Gastrocnemius medialis (tissue), 4 donors: ENCODE measurements at regions not wholly inside any gene's neighbourhood (a gene's known extent, or its start where the extent isn't known, plus 50 kb on each side); places are given as distances from the start of the nearest gene placed in this dataset.
"Not testable (repeated sequence)": the region's sequence is repeated elsewhere in the genome, so short reads cannot be mapped to it uniquely, and the experiment has no call there.

ENCODE experiments used
- ATAC-seq, 2 donors: fragments of 150-250 bp; one replicate each; pipeline ENCODE4 v1.9.1; 2016
- DNase-seq, 2 donors: peaks; one replicate each; pipeline ENCODE4 v3.0.0-alpha.2; 2019
- H3K27ac ChIP-seq, 4 donors: fragments of 200-600 bp; sonication (generic); 1 replicate in 1 of 4; 2 replicates in 3 of 4; pipeline ENCODE4 v1.5.1; 2016 to 2018; ENCODE audit warnings: mild to moderate bottlenecking in 2 of 4, moderate library complexity in 1 of 4
- H3K27me3 ChIP-seq, 3 donors: fragments of 200-600 bp; sonication (generic) in 2 of 3; 1 replicate in 1 of 3; 2 replicates in 2 of 3; pipeline versions ENCODE4 v1.5.1 to v1.6.0; 2016 to 2019; ENCODE audit warnings: mild to moderate bottlenecking in 1 of 3, moderate library complexity in 1 of 3
- H3K36me3 ChIP-seq, 2 donors: fragments of 200-600 bp; sonication (generic) in 1 of 2; one replicate each; pipeline ENCODE4 v1.5.1; 2017 to 2018
- H3K4me1 ChIP-seq, 2 donors: fragments of 200-600 bp; sonication (generic) in 1 of 2; one replicate each; pipeline ENCODE4 v1.5.1; 2016 to 2017; ENCODE audit warnings: mild to moderate bottlenecking in 2 of 2
- H3K4me3 ChIP-seq, 4 donors: fragments of 200-600 bp; sonication (generic) in 3 of 4; 1 replicate in 1 of 4; 2 replicates in 3 of 4; pipeline ENCODE4 v1.5.1; 2016 to 2019; ENCODE audit warnings: mild to moderate bottlenecking in 2 of 4
- H3K9me3 ChIP-seq, 3 donors: fragments of 200-600 bp; sonication (generic) in 2 of 3; 1 replicate in 1 of 3; 2 replicates in 2 of 3; pipeline ENCODE4 v1.5.1; 2016 to 2019
- CTCF ChIP-seq, 5 experiments: fragments of 450-650 bp in 3 of 5; fragments of 200-600 bp in 2 of 5; sonication (generic) in 2 of 5; IDR thresholded peaks in 4 of 5; conservative IDR thresholded peaks in 1 of 5; 1 replicate in 4 of 5; 2 replicates in 1 of 5; pipeline ENCODE4 v1.5.1; 2016 to 2019; ENCODE audit warnings: antibody characterized with exemption in 5 of 5, mild to moderate bottlenecking in 3 of 5, moderate library complexity in 3 of 5
- POLR2A ChIP-seq, 2 donors: fragments of 450-650 bp; IDR thresholded peaks; one replicate each; pipeline ENCODE4 v1.6.1; 2017; ENCODE audit warnings: antibody characterized with exemption in 2 of 2, mild to moderate bottlenecking in 2 of 2, moderate library complexity in 2 of 2
- in situ Hi-C, 4 donors: fragments of 200-750 bp; cut with MboI; loops; one replicate each; pipeline versions ENCODE4 v1.15.0 to v1.8.0; 2017; ENCODE audit warnings: low sequenced_read_pairs in 4 of 4
- intact Hi-C: fragments of 100-400 bp; cut with DNase I; formaldehyde crosslinking; loops from one replicate; pipeline ENCODE4 v1.15.1; 2023; ENCODE audit warnings: low total_unique reads

DNA sequence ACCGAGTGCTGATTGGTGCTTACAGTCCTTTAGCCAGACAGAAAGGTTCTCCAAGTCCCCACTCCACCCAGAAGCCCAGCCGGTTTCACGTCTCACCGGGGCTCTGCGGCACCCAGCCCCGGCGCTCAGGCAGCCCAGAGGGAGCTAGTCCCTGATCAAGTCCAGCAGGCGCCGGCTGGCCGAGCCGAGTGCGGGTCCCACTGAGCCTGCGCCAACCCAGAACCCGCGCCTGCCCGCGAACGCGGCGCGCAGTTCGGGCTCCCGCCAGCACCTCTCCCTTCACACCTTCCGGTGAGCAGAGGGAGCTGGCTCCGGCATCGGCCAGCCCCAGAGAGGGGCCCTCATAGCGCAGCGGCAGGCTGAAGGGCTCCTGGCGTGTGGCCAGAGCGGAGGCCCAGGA, 481.6 kb upstream of the CHD1 start:
- H3K9me3 ChIP-seq, ATAC-seq, H3K4me3 ChIP-seq, intact Hi-C loops, H3K27ac ChIP-seq, H3K4me1 ChIP-seq, H3K27me3 ChIP-seq, H3K36me3 ChIP-seq, in situ Hi-C loops, DNase-seq: not testable (repeated sequence)

DNA sequence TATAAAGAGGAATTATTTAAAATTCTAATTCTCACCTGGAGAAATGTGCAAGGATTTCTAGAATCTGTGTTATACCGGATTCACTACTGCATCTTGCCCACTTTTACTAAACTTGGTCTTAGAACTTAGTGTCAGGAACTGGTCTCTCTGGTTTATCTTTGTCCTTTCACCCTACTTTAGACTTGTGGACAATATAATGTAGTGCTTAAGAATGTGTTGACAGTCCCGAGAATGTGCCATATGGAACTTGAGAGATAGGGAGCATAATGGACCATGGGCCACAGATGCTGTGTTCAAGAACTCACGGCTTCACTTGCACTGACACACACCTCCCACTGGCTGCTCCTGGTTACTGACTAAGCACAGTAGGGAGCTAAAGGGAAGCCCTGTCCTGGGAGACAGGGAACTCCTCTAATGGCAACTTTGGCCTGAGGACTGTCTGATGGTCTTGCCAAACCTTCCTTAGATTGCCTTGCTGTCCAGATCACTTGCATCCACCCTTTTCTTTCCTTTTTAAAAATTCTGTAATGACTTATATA, 476.0 kb upstream of the CHD1 start:
- H3K27ac ChIP-seq, in situ Hi-C loops, H3K36me3 ChIP-seq, ATAC-seq, intact Hi-C loops, H3K9me3 ChIP-seq, H3K27me3 ChIP-seq, H3K4me3 ChIP-seq, H3K4me1 ChIP-seq, DNase-seq: not testable (repeated sequence)

GRCh38 chr5:99400571-99400970, 471.8 kb upstream of the CHD1 start:
- H3K36me3 ChIP-seq, intact Hi-C loops, in situ Hi-C loops: not testable (repeated sequence)

GRCh38 chr5:99398976-99399375, 470.2 kb upstream of the CHD1 start:
- ATAC-seq (no peak), DNase-seq (no peak)
- no peaks in the 10 kb centered on the region for H3K36me3 ChIP-seq
- no peak overlapping the region for H3K27ac ChIP-seq
- no peak overlapping the region for H3K4me3 ChIP-seq
- H3K9me3 ChIP-seq: no peaks in the 10 kb centered on the region
- no peak for TF ChIP-seq CTCF (IDR thresholded peaks at IDR 0.05 in 4 of 5, conservative IDR thresholded peaks at IDR 0.05 in 1 of 5)
- H3K27me3 ChIP-seq: no peaks in the 10 kb centered on the region
- in situ Hi-C loops: no loop called here
- intact Hi-C loops: no loop called here
- H3K4me1 ChIP-seq: no peaks in the 10 kb centered on the region

More at GRCh38 chr5:99400571-99400970, 471.8 kb upstream of the CHD1 start:
- H3K4me3 ChIP-seq, H3K4me1 ChIP-seq, H3K9me3 ChIP-seq, H3K27me3 ChIP-seq, DNase-seq, ATAC-seq, H3K27ac ChIP-seq: not testable (repeated sequence)

DNA sequence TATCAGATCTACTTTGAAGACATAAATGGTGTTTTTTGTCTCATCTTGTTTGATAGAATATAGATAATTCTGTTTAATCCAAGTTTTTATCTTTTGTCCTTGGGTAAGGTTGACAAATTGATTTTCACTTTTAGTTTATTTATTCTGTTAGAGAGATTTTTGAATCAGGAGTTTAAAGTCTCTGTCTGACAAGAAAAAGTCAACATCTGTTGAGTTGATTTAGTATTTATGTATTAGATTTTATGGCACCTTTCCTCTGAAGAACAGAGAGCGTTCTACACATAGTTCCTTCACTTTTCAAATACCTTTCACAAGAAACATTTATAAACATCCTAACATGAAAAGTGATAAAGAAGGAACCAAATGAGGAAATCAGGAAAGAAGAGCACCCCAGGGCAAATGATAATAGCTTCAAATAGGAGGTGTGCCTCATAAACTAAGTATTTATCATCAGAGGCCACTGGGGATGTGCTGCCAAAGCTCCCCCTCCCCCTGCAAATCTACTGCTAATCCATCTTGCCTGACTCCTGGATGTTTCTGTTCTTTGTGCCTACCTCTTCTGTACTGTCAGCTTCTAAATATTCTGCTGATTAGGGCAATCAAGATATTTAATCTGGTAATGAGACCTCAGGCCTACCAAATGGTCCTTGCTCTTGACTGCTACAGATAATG, 457.7 kb upstream of the CHD1 start:
- no peaks in the 10 kb centered on the region for H3K27me3 ChIP-seq
- H3K4me3 ChIP-seq: no peak overlapping the region
- ATAC-seq (no peak), DNase-seq (no peak)
- no peaks in the 10 kb centered on the region for H3K4me1 ChIP-seq
- TF ChIP-seq CTCF (IDR thresholded peaks at IDR 0.05 in 4 of 5, conservative IDR thresholded peaks at IDR 0.05 in 1 of 5) (no peak), POLR2A (IDR thresholded peaks at IDR 0.05) (no peak)
- no peaks in the 10 kb centered on the region for H3K36me3 ChIP-seq
- in situ Hi-C loops (no loop called here), intact Hi-C loops (no loop called here)
- peaks cover 0 to 5% (median 0%) of the 10 kb centered on the region in 3 donors for H3K9me3 ChIP-seq
- no peak overlapping the region for H3K27ac ChIP-seq

DNA sequence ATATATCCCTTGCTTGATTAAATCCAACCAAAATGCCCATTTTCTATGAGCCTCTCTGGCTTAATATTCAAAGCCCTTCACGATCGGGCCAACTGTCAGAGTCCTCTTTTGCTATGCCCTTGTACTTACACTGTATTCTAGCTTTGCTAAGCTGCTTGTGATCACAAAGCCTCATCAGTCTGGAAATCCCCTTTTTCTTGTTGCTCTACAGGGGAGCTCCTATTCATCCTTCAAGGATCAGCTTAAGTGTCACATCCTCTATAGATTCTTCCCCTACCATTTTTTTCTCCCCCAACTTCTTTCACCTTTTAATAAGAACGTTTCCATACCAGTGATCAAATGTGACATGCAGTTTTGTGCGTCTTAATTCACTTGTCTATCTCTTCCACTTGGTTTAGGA, 450.4 kb upstream of the CHD1 start:
- peaks cover 0 to 5% (median 0%) of the 10 kb centered on the region in 3 donors for H3K9me3 ChIP-seq
- in situ Hi-C loops: no loop called here
- H3K4me1 ChIP-seq: no peaks in the 10 kb centered on the region
- H3K4me3 ChIP-seq: no peak overlapping the region
- H3K27ac ChIP-seq: no peak overlapping the region
- H3K27me3 ChIP-seq: no peaks in the 10 kb centered on the region
- intact Hi-C loops: no loop called here
- H3K36me3 ChIP-seq: no peaks in the 10 kb centered on the region
- no peak for DNase-seq
- ATAC-seq: no peak
- TF ChIP-seq POLR2A (IDR thresholded peaks at IDR 0.05): no peak
- no peak for TF ChIP-seq CTCF (IDR thresholded peaks at IDR 0.05 in 4 of 5, conservative IDR thresholded peaks at IDR 0.05 in 1 of 5)
